Adrenal gland (tissue), 9 donors: ENCODE measurements at regions not wholly inside any gene's neighbourhood (a gene's known extent, or its start where the extent isn't known, plus 50 kb on each side); places are given as distances from the start of the nearest gene placed in this dataset.

Experiments
- DNase-seq, 7 donors: peaks; one replicate each; pipeline ENCODE4 v3.0.0-alpha.2; 2019 to 2020
- H3K27ac ChIP-seq, 5 donors: fragments of 200-600 bp; sonication (generic) in 4 of 5; 1 replicate in 3 of 5; 2 replicates in 2 of 5; pipeline versions ENCODE4 v1.5.1 to v1.8.0; 2016 to 2020; ENCODE audit warnings: mild to moderate bottlenecking in 1 of 5
- H3K27me3 ChIP-seq: fragments of 200-600 bp; 2 replicates; pipeline ENCODE4 v1.8.0; 2021
- H3K36me3 ChIP-seq, 2 donors: fragments of 200-600 bp; replicated peaks in 1 of 2; 1 replicate in 1 of 2; 2 replicates in 1 of 2; pipeline versions ENCODE4 v1.5.1 to v1.8.0; 2018 to 2022
- H3K4me1 ChIP-seq, 2 donors: fragments of 200-600 bp; replicated peaks in 1 of 2; 1 replicate in 1 of 2; 2 replicates in 1 of 2; pipeline versions ENCODE4 v1.5.1 to v1.8.0; 2018 to 2021
- H3K4me3 ChIP-seq, 4 donors: fragments of 200-600 bp; sonication (generic) in 3 of 4; one replicate each; pipeline ENCODE4 v1.5.1; 2016 to 2018
- H3K9me3 ChIP-seq, 3 donors: fragments of 200-600 bp; sonication (generic) in 1 of 3; replicated peaks in 1 of 3; 1 replicate in 2 of 3; 2 replicates in 1 of 3; pipeline versions ENCODE4 v1.5.1 to v1.8.0; 2016 to 2021
- POLR2A ChIP-seq, 2 donors: fragments of 450-650 bp; IDR thresholded peaks; one replicate each; pipeline ENCODE4 v1.6.1; 2017; ENCODE audit warnings: antibody characterized with exemption in 2 of 2, mild to moderate bottlenecking in 2 of 2, moderate library complexity in 1 of 2
- WGBS, 4 donors: extraction: QIAGEN DNeasy Blood & Tissue Kit in 2 of 4; methylation state at CpG; one replicate each; pipeline versions ENCODE4 v1.1.5 to v1.1.7; 2013 to 2017; 5-methylcytosine and 5-hydroxymethylcytosine counted together
- intact Hi-C, 2 donors: fragments of 100-400 bp; cut with DNase I; formaldehyde crosslinking; loops; one replicate each; pipeline versions ENCODE4 v1.14.1 to v1.15.0; 2022 to 2023
- TF ChIP-seq, protein P1 (sequence below), 6 experiments: fragments of 450-650 bp in 4 of 6; fragments of 200-600 bp in 2 of 6; sonication (generic) in 1 of 6; IDR thresholded peaks; 1 replicate in 5 of 6; 2 replicates in 1 of 6; pipeline versions ENCODE4 v1.5.1 to v1.8.0; 2016 to 2021; ENCODE audit warnings: antibody characterized with exemption in 6 of 6, mild to moderate bottlenecking in 2 of 6, moderate library complexity in 1 of 6
- donor health status: healthy with polysubstance abuse.
- donor health status: Bipolar disorder and iron deficiency.
- donor health status: DM: yes; HTN: yes; CAD: no.
- donor health status: DM: no; HTN: no; CAD: no.
- donor health status: DM: no; HTN: no; CAD: no.

DNA sequence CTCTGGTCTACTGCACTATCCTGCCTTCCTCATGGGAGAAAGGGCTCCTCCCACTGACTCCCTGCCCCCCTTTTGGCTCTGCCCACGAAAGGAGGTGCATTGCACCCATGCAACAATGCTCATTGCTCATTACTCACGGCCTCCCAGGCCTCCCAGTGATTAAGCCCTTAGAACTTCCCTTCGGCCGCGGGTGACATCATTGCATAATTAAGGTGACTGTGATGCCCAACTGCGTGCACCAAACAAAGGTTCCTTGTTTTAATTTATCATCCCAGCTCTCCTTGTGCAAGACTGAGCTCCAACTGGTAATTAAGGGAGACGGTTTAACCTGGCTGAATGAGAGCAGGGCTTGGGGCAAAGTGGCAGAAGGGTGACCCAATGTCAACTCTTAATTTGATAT, 180.4 kb downstream of the GAS1 start:
- no peaks in the 10 kb centered on the region for H3K9me3 ChIP-seq
- intact Hi-C loops, result no loop called here
- DNase-seq, result peak in 3 of 7 donors; percentile 25 to 37 (median 33)
- no peak overlapping the region for H3K27ac ChIP-seq
- H3K27me3 ChIP-seq, result no peaks in the 10 kb centered on the region
- H3K36me3 ChIP-seq, result no peaks in the 10 kb centered on the region
- 62 to 69% (median 65%) methylated on average over 7 of the region's 7 CpGs for WGBS, 4 donors
- TF ChIP-seq, protein P1, sequence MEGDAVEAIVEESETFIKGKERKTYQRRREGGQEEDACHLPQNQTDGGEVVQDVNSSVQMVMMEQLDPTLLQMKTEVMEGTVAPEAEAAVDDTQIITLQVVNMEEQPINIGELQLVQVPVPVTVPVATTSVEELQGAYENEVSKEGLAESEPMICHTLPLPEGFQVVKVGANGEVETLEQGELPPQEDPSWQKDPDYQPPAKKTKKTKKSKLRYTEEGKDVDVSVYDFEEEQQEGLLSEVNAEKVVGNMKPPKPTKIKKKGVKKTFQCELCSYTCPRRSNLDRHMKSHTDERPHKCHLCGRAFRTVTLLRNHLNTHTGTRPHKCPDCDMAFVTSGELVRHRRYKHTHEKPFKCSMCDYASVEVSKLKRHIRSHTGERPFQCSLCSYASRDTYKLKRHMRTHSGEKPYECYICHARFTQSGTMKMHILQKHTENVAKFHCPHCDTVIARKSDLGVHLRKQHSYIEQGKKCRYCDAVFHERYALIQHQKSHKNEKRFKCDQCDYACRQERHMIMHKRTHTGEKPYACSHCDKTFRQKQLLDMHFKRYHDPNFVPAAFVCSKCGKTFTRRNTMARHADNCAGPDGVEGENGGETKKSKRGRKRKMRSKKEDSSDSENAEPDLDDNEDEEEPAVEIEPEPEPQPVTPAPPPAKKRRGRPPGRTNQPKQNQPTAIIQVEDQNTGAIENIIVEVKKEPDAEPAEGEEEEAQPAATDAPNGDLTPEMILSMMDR (IDR thresholded peaks at IDR 0.05), result no peak
- TF ChIP-seq POLR2A (IDR thresholded peaks at IDR 0.05), result no peak
- H3K4me1 ChIP-seq, result no peaks in the 10 kb centered on the region
- no peak overlapping the region for H3K4me3 ChIP-seq

- intact Hi-C loops, result no loop called here
Measured at GRCh38 chr9:86766511-86766910, 180.8 kb downstream of the GAS1 start.

DNA sequence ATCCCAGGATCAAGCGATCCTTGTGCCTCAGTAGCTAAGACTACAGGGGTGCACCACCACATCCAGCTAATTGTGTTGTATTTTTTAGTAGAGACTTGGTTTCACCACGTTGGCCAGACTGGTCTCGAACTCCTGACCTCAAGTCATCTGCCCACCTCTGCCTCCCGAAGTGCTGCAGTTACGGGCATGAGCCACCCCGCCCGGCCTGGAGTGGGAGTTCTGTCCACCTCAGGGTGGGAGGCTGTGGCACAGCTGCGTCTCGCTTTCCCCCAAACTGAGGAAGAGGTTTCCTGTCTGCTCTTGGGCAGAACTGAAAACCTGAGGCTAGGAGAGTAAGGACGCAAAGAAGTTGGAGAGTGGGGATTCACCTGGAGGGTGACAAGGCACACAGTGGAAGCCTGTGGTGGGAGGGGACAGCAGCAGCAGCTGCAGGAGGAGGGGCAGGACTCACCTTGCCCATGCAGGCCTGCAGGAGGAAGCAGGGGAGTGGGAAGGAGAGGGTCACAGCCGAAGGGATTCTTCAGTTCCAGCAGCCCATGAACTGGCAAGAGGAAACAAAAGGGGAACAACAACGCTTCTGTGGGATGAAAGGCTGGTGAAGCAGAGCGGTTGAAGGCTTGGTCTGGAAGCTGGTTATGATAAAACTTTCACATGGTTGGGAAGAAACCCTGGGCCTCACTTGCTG, 181.4 kb downstream of the GAS1 start:
- no peaks in the 10 kb centered on the region for H3K4me1 ChIP-seq
- 77 to 82% (median 80%) methylated on average over 13 of the region's 13 CpGs for WGBS, 4 donors
- DNase-seq, result no peak
- no peaks in the 10 kb centered on the region for H3K36me3 ChIP-seq
- no peaks in the 10 kb centered on the region for H3K27me3 ChIP-seq
- no peak overlapping the region for H3K27ac ChIP-seq
- peaks cover 0 to 4% (median 0%) of the 10 kb centered on the region in 3 donors for H3K9me3 ChIP-seq
- TF ChIP-seq POLR2A (IDR thresholded peaks at IDR 0.05), result no peak
- TF ChIP-seq, protein P1 (IDR thresholded peaks at IDR 0.05), result no peak
- H3K4me3 ChIP-seq, result no peak overlapping the region
- intact Hi-C loops, result no loop called here

More at GRCh38 chr9:86766511-86766910, 180.8 kb downstream of the GAS1 start:
- Histone ChIP-seq H3K9me3 (no peaks in the 10 kb centered on the region), H3K36me3 (no peaks in the 10 kb centered on the region), H3K27ac (no peak overlapping the region), H3K27me3 (no peaks in the 10 kb centered on the region), H3K4me3 (no peak overlapping the region), H3K4me1 (no peaks in the 10 kb centered on the region)
- TF ChIP-seq, protein P1 (IDR thresholded peaks at IDR 0.05), result no peak
- TF ChIP-seq POLR2A (IDR thresholded peaks at IDR 0.05), result no peak
- 79 to 91% (median 84%) methylated on average over 6 of the region's 6 CpGs for WGBS, 4 donors
- DNase-seq, result no peak

- TF ChIP-seq, protein P1 (IDR thresholded peaks at IDR 0.05), result no peak
- TF ChIP-seq POLR2A (IDR thresholded peaks at IDR 0.05), result no peak
- H3K9me3 ChIP-seq, result peaks cover 0 to 4% (median 0%) of the 10 kb centered on the region in 3 donors
- H3K4me1 ChIP-seq, result no peaks in the 10 kb centered on the region
- no peaks in the 10 kb centered on the region for H3K36me3 ChIP-seq
- no peak overlapping the region for H3K4me3 ChIP-seq
- intact Hi-C loops, result no loop called here
- no peaks in the 10 kb centered on the region for H3K27me3 ChIP-seq
- no peak for DNase-seq
- WGBS, 4 donors, result 91 to 94% (median 93%) methylated on average over 12 to 13 of the region's 13 CpGs
- H3K27ac ChIP-seq, result peak overlapping the region in 1 of 5 donors; percentile 63
Measured at GRCh38 chr9:86764671-86765343, 182.5 kb downstream of the GAS1 start.
